ENCODE measurements at regions not wholly inside any gene's neighbourhood (a gene's known extent, or its start where the extent isn't known, plus 50 kb on each side); places are given as distances from the start of the nearest gene placed in this dataset.

DNA sequence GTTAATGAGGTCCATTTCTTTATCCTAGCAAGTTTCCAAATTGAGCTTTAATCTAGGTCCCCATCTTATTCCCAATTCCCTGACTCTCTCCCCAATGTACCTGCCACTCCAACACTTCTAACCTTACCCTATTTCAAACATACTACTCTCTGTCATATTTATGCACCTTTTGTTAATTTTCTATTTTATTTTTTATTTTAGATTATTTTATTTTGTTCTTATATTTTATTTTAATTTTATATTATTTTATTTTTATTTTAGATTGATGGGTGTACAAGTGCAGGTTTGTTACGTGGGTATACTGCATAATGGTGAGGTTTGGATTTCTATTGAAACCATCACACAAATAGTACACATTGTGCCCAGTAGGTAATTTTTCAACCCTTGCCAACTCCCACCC lies 333.9 kb upstream of the ERCC4 start:
- no peak for TF ChIP-seq ZFX (IDR thresholded peaks at IDR 0.05)
- no peak overlapping the region for H3K27ac ChIP-seq

GRCh38 chr16:13587181-13587580 lies 332.8 kb upstream of the ERCC4 start:
- H3K27ac ChIP-seq, result no peak overlapping the region
- TF ChIP-seq ZFX (IDR thresholded peaks at IDR 0.05) (no peak), CTCF (conservative IDR thresholded peaks at IDR 0.05) (no peak)

- no peak for TF ChIP-seq ZFX (IDR thresholded peaks at IDR 0.05)
- TF ChIP-seq CTCF (conservative IDR thresholded peaks at IDR 0.05), result no peak
- H3K27ac ChIP-seq, result no peak overlapping the region
Measured at GRCh38 chr16:13594823-13595222, 325.1 kb upstream of the ERCC4 start.

DNA sequence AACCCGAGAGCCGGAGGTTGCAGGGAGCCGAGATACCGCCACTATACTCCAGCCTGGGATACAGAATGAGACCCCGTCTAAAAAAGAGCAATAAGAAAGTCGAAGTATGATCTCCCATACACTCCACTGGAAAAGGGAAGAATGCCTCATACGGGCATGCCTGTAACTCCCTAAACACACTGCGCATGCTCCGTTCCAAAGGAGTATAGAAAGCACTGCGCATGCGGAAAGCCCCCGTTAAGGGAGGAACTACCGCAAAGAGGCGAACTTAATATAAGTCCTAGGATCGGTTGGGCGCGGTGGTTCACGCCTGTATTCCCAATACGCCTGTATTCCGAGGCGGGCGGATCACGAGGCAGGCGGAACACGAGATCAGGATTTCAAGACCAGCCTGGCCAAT lies 313.1 kb upstream of the ERCC4 start:
- H3K27ac ChIP-seq, result peak overlapping the region; percentile 69
- TF ChIP-seq ZFX (IDR thresholded peaks at IDR 0.05) (no peak), CTCF (conservative IDR thresholded peaks at IDR 0.05) (no peak)

GRCh38 chr16:13607289-13607688 lies 312.7 kb upstream of the ERCC4 start:
- no peak for TF ChIP-seq CTCF (conservative IDR thresholded peaks at IDR 0.05)
- no peak for TF ChIP-seq ZFX (IDR thresholded peaks at IDR 0.05)
- peak overlapping the region; percentile 69; the same call in 1 of the 2 replicates for H3K27ac ChIP-seq

GRCh38 chr16:13611596-13611995 lies 308.4 kb upstream of the ERCC4 start:
- no peak overlapping the region for H3K27ac ChIP-seq
- TF ChIP-seq ZFX (IDR thresholded peaks at IDR 0.05), result no peak
- no peak for TF ChIP-seq CTCF (conservative IDR thresholded peaks at IDR 0.05)

- TF ChIP-seq ZFX (IDR thresholded peaks at IDR 0.05) (no peak), CTCF (conservative IDR thresholded peaks at IDR 0.05) (no peak)
- no peak overlapping the region for H3K27ac ChIP-seq
Measured at GRCh38 chr16:13612623-13613022, 307.3 kb upstream of the ERCC4 start.

- H3K27ac ChIP-seq, result no peak overlapping the region
- TF ChIP-seq CTCF (conservative IDR thresholded peaks at IDR 0.05) (no peak), ZFX (IDR thresholded peaks at IDR 0.05) (no peak)
Measured at GRCh38 chr16:13613165-13613564, 306.8 kb upstream of the ERCC4 start.
